Esophagus muscularis mucosa (tissue), 4 donors: ENCODE measurements at regions not wholly inside any gene's neighbourhood (a gene's known extent, or its start where the extent isn't known, plus 50 kb on each side); places are given as distances from the start of the nearest gene placed in this dataset.

Source experiments
- DNase-seq: peaks from one replicate; pipeline ENCODE4 v3.0.0-alpha.2; 2017; ENCODE audit errors: extremely low spot score
- H3K27ac ChIP-seq, 4 donors: fragments of 200-600 bp; sonication (generic); replicated peaks in 1 of 4; 1 replicate in 3 of 4; 2 replicates in 1 of 4; pipeline ENCODE4 v1.5.1; 2016 to 2019; ENCODE audit warnings: mild to moderate bottlenecking in 1 of 4
- H3K27me3 ChIP-seq, 4 donors: fragments of 200-600 bp; sonication (generic); one replicate each; pipeline versions ENCODE4 v1.5.1 to v1.6.0; 2016 to 2019
- H3K36me3 ChIP-seq, 4 donors: fragments of 200-600 bp; sonication (generic); one replicate each; pipeline ENCODE4 v1.5.1; 2016 to 2019
- H3K4me1 ChIP-seq, 4 donors: fragments of 200-600 bp; sonication (generic); one replicate each; pipeline ENCODE4 v1.5.1; 2016 to 2019
- H3K4me3 ChIP-seq, 4 donors: fragments of 200-600 bp; sonication (generic); 1 replicate in 2 of 4; 2 replicates in 2 of 4; pipeline ENCODE4 v1.5.1; 2016 to 2019; ENCODE audit warnings: mild to moderate bottlenecking in 4 of 4, moderate library complexity in 1 of 4
- H3K9me3 ChIP-seq, 4 donors: fragments of 200-600 bp; sonication (generic); 1 replicate in 3 of 4; 2 replicates in 1 of 4; pipeline ENCODE4 v1.5.1; 2016 to 2019
- EP300 ChIP-seq: sonication (generic); formaldehyde crosslinking; IDR thresholded peaks from one replicate; pipeline ENCODE4 v1.6.1; 2017; ENCODE audit warnings: antibody characterized with exemption
- POLR2A ChIP-seq: fragments of 450-650 bp; IDR thresholded peaks from one replicate; pipeline ENCODE4 v1.6.1; 2017; ENCODE audit warnings: antibody characterized with exemption, moderate library complexity, mild to moderate bottlenecking, low read depth
- POLR2AphosphoS5 ChIP-seq, 2 donors: sonication (generic); formaldehyde crosslinking; IDR thresholded peaks; one replicate each; pipeline ENCODE4 v1.6.1; 2017; ENCODE audit warnings: antibody characterized with exemption in 2 of 2
- WGBS: methylation state at CpG from one replicate; pipeline ENCODE4 v1.1.5; 2018; 5-methylcytosine and 5-hydroxymethylcytosine counted together
- intact Hi-C: fragments of 100-400 bp; cut with DNase I; formaldehyde crosslinking; loops from one replicate; pipeline ENCODE4 v1.15.1; 2023
- TF ChIP-seq, protein P1 (sequence below), 3 experiments: fragments of 200-600 bp in 2 of 3; fragments of 450-650 bp in 1 of 3; sonication (generic) in 2 of 3; IDR thresholded peaks; one replicate each; pipeline ENCODE4 v1.5.1; 2017 to 2019; ENCODE audit warnings: antibody characterized with exemption in 3 of 3, mild to moderate bottlenecking in 2 of 3, moderate library complexity in 1 of 3

DNA sequence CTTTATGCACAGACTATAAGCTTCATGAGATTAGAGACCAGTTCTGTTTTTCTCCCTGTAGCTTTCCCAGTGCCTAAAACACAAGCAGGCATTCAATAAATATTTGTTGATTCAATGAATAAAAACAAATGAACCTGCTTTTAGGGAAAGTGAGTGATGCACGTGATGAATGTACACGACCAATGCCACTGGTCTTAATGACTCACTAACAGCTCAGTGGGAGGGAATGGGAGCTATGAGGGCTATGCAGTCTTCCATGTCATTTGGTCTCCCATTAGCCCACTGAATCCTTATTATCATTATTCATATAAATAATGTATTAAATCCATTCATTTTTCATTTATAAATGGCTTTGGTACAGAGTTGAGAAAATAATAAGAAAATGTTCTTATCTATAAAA lies 247.4 kb downstream of the FBXO8 start:
- no peak overlapping the region for H3K27ac ChIP-seq
- no peaks in the 10 kb centered on the region for H3K27me3 ChIP-seq
- no peaks in the 10 kb centered on the region for H3K36me3 ChIP-seq
- TF ChIP-seq POLR2A (no peak), EP300 (no peak), POLR2AphosphoS5 (IDR thresholded peaks at IDR 0.05) (no peak)
- TF ChIP-seq, protein P1, sequence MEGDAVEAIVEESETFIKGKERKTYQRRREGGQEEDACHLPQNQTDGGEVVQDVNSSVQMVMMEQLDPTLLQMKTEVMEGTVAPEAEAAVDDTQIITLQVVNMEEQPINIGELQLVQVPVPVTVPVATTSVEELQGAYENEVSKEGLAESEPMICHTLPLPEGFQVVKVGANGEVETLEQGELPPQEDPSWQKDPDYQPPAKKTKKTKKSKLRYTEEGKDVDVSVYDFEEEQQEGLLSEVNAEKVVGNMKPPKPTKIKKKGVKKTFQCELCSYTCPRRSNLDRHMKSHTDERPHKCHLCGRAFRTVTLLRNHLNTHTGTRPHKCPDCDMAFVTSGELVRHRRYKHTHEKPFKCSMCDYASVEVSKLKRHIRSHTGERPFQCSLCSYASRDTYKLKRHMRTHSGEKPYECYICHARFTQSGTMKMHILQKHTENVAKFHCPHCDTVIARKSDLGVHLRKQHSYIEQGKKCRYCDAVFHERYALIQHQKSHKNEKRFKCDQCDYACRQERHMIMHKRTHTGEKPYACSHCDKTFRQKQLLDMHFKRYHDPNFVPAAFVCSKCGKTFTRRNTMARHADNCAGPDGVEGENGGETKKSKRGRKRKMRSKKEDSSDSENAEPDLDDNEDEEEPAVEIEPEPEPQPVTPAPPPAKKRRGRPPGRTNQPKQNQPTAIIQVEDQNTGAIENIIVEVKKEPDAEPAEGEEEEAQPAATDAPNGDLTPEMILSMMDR (IDR thresholded peaks at IDR 0.05): no peak
- no peak for DNase-seq
- H3K4me3 ChIP-seq: no peak overlapping the region
- H3K4me1 ChIP-seq: no peaks in the 10 kb centered on the region
- WGBS: 67% methylated on average over 2 of the region's 2 CpGs
- H3K9me3 ChIP-seq: no peaks in the 10 kb centered on the region
- intact Hi-C loops: no loop called here

DNA sequence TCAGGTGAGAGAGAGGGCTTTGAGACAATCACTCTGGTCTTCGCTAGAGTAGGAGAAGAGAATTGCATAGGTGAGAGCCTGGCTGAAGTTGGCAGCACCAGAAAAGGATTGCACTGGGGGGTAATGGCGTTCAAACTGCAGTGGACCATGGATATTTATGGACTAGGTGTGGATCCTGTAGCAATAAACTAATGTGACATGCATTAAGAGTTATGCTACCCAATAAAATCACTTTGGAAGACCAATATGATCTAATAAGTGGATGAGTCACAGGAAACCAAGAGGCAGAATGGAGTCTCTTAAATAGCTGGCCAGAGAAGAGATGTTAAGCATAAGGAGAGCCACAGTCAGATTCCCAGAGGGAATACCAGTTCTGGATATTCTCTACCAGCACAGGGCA lies 259.8 kb downstream of the FBXO8 start:
- WGBS: 80% methylated on average over 2 of the region's 2 CpGs
- Histone ChIP-seq H3K27me3 (no peaks in the 10 kb centered on the region), H3K4me3 (no peak overlapping the region), H3K36me3 (no peaks in the 10 kb centered on the region), H3K27ac (no peak overlapping the region), H3K4me1 (no peaks in the 10 kb centered on the region), H3K9me3 (no peaks in the 10 kb centered on the region)
- intact Hi-C loops: no loop called here
- DNase-seq: no peak
- TF ChIP-seq, protein P1 (IDR thresholded peaks at IDR 0.05): no peak
- TF ChIP-seq EP300 (no peak), POLR2AphosphoS5 (IDR thresholded peaks at IDR 0.05) (no peak), POLR2A (no peak)

DNA sequence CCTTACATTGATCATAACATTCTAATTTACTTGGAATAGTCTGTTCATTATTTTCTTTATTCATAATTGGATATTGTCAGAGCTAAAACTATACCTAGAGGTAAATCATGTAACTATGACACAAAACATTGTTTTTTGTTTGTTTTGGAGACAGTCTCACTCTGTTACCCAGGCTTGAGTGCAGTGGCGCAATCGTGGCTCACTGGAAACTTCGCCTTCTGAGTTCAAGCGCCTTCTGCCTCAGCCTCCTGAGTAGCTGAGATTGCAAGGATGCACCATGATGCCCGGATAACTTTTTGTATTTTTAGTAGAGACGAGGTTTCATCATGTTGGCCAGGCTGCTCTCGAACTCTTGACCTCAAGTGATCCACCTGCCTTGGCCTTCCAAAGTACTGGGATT lies 265.2 kb downstream of the FBXO8 start:
- DNase-seq: no peak
- Histone ChIP-seq H3K27me3 (no peaks in the 10 kb centered on the region), H3K36me3 (no peaks in the 10 kb centered on the region), H3K27ac (no peak overlapping the region), H3K9me3 (no peaks in the 10 kb centered on the region), H3K4me1 (no peaks in the 10 kb centered on the region), H3K4me3 (no peak overlapping the region)
- TF ChIP-seq, protein P1 (IDR thresholded peaks at IDR 0.05): no peak
- TF ChIP-seq POLR2A (no peak), POLR2AphosphoS5 (IDR thresholded peaks at IDR 0.05) (no peak), EP300 (no peak)
- WGBS: 94% methylated on average over 7 of the region's 7 CpGs
- intact Hi-C loops: no loop called here

DNA sequence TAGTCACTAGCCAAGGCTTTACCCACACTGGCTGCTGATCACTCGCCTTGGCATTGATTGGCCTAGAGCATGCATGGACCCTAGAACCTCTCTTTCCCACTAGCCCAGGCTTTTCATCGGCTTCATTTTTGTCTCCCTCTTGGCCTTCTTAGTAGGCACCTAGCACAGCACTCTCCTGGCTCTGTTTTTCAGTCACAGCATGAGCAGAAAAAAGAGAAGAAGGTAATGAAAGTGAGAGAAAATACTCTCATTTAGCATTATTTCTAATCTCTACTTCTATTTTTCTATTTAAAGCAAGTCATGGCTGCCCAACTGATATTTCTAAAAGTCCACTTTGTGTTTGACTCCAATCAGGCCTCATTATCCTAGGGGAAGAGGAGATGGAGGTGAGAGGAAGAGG lies 267.2 kb downstream of the FBXO8 start:
- Histone ChIP-seq H3K27ac (no peak overlapping the region), H3K9me3 (no peaks in the 10 kb centered on the region), H3K36me3 (no peaks in the 10 kb centered on the region), H3K27me3 (no peaks in the 10 kb centered on the region), H3K4me1 (no peaks in the 10 kb centered on the region), H3K4me3 (no peak overlapping the region)
- 67% methylated on average over 2 of the region's 2 CpGs for WGBS
- intact Hi-C loops: no loop called here
- no peak for DNase-seq
- TF ChIP-seq, protein P1 (IDR thresholded peaks at IDR 0.05): no peak
- TF ChIP-seq POLR2AphosphoS5 (IDR thresholded peaks at IDR 0.05) (no peak), POLR2A (no peak), EP300 (no peak)

DNA sequence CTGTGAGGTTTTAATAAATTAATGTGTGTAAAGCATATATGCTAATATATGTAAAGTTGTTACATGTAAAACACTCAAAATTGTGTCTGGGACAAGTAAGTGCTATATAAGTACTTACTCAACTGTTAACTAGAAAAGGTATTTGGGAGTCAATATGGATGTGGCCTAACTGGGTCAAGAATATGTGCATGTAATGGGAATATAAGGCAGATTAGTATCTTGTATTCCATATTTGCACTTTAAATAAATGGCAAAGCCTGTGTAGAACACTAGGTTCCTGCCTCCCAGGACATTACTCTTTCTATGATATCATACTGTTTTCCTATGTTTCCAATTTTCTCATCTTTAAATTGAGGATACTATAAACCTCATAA lies 270.6 kb downstream of the FBXO8 start:
- DNase-seq: no peak
- no peaks in the 10 kb centered on the region for H3K27me3 ChIP-seq
- no peak overlapping the region for H3K4me3 ChIP-seq
- no peaks in the 10 kb centered on the region for H3K9me3 ChIP-seq
- no peaks in the 10 kb centered on the region for H3K36me3 ChIP-seq
- no peaks in the 10 kb centered on the region for H3K4me1 ChIP-seq
- intact Hi-C loops: no loop called here
- TF ChIP-seq POLR2AphosphoS5 (IDR thresholded peaks at IDR 0.05) (no peak), EP300 (no peak), POLR2A (no peak)
- TF ChIP-seq, protein P1 (IDR thresholded peaks at IDR 0.05): no peak
- no peak overlapping the region for H3K27ac ChIP-seq
